Thoracic aorta (tissue), 2 donors: ENCODE measurements at regions not wholly inside any gene's neighbourhood (a gene's known extent, or its start where the extent isn't known, plus 50 kb on each side); places are given as distances from the start of the nearest gene placed in this dataset.

ENCODE experiments used
- ATAC-seq: fragments of 150-250 bp; one replicate; pipeline ENCODE4 v1.8.0; 2017; ENCODE audit warnings: low read depth; ENCODE audit not compliant: insufficient number of reproducible peaks, low FRiP score
- DNase-seq: peaks from one replicate; pipeline ENCODE4 v3.0.0-alpha.2; 2020; ENCODE audit warnings: low spot score
- H3K27ac ChIP-seq, 2 donors: fragments of 200-600 bp; sonication (generic); 1 replicate in 1 of 2; 2 replicates in 1 of 2; pipeline ENCODE4 v1.5.1; 2016; ENCODE audit warnings: mild to moderate bottlenecking in 2 of 2, moderate library complexity in 2 of 2
- H3K27me3 ChIP-seq: fragments of 200-600 bp; sonication (generic); replicated peaks from 2 replicates; pipeline ENCODE4 v1.6.0; 2016; ENCODE audit warnings: mild to moderate bottlenecking; ENCODE audit not compliant: insufficient read depth
- H3K36me3 ChIP-seq: fragments of 200-600 bp; sonication (generic); one replicate; pipeline ENCODE4 v1.5.1; 2016
- H3K4me1 ChIP-seq, 2 donors: fragments of 200-600 bp; sonication (generic); 1 replicate in 1 of 2; 2 replicates in 1 of 2; pipeline versions ENCODE4 v1.5.1 to v1.6.0; 2016; ENCODE audit warnings: low read depth in 2 of 2, mild to moderate bottlenecking in 1 of 2; ENCODE audit not compliant: control insufficient read depth in 1 of 2
- H3K4me3 ChIP-seq: fragments of 200-600 bp; sonication (generic); 2 replicates; pipeline ENCODE4 v1.5.1; 2016; ENCODE audit warnings: mild to moderate bottlenecking
- H3K9me3 ChIP-seq: fragments of 200-600 bp; sonication (generic); 2 replicates; pipeline ENCODE4 v1.5.1; 2016
- CTCF ChIP-seq: fragments of 200-600 bp; sonication (generic); IDR thresholded peaks from one replicate; pipeline ENCODE4 v1.5.1; 2019; ENCODE audit warnings: antibody characterized with exemption

- no peak for DNase-seq
- H3K4me1 ChIP-seq = peaks cover 0 to 11% of the 10 kb centered on the region in 2 donors
- no peak overlapping the region for H3K27ac ChIP-seq
- no peaks in the 10 kb centered on the region for H3K9me3 ChIP-seq
- no peak for TF ChIP-seq CTCF
- H3K27me3 ChIP-seq = no peaks in the 10 kb centered on the region
- H3K4me3 ChIP-seq = no peak overlapping the region
- H3K36me3 ChIP-seq = no peaks in the 10 kb centered on the region
- ATAC-seq = no peak
These were observed 70.3 kb upstream of the IQCM start for GRCh38 chr4:149885896-149886295.

GRCh38 chr4:149886786-149887490 lies 71.3 kb upstream of the IQCM start:
- TF ChIP-seq CTCF = no peak
- H3K4me3 ChIP-seq = no peak overlapping the region
- no peak overlapping the region for H3K27ac ChIP-seq
- H3K27me3 ChIP-seq = no peaks in the 10 kb centered on the region
- ATAC-seq = no peak
- DNase-seq = no peak
- no peaks in the 10 kb centered on the region for H3K36me3 ChIP-seq
- no peaks in the 10 kb centered on the region for H3K9me3 ChIP-seq
- peaks cover 0 to 11% of the 10 kb centered on the region in 2 donors for H3K4me1 ChIP-seq

- Histone ChIP-seq H3K27ac (no peak overlapping the region), H3K36me3 (no peaks in the 10 kb centered on the region), H3K27me3 (no peaks in the 10 kb centered on the region), H3K4me3 (no peak overlapping the region), H3K9me3 (no peaks in the 10 kb centered on the region), H3K4me1 (no peaks in the 10 kb centered on the region)
- TF ChIP-seq CTCF = no peak
- no peak for DNase-seq
- ATAC-seq = no peak
These were observed 74.3 kb upstream of the IQCM start for GRCh38 chr4:149889991-149890390.

GRCh38 chr4:149890531-149890930 lies 74.9 kb upstream of the IQCM start:
- Histone ChIP-seq H3K4me1 (no peaks in the 10 kb centered on the region), H3K4me3 (no peak overlapping the region), H3K36me3 (no peaks in the 10 kb centered on the region), H3K27ac (no peak overlapping the region), H3K27me3 (no peaks in the 10 kb centered on the region), H3K9me3 (no peaks in the 10 kb centered on the region)
- ATAC-seq = no peak
- TF ChIP-seq CTCF = no peak
- no peak for DNase-seq

GRCh38 chr4:149891426-149891825 lies 75.8 kb upstream of the IQCM start:
- Histone ChIP-seq H3K36me3 (no peaks in the 10 kb centered on the region), H3K27me3 (no peaks in the 10 kb centered on the region), H3K9me3 (no peaks in the 10 kb centered on the region), H3K27ac (no peak overlapping the region), H3K4me3 (no peak overlapping the region), H3K4me1 (no peaks in the 10 kb centered on the region)
- no peak for TF ChIP-seq CTCF
- no peak for ATAC-seq
- no peak for DNase-seq
